ENCODE measurements at regions not wholly inside any gene's neighbourhood (a gene's known extent, or its start where the extent isn't known, plus 50 kb on each side); places are given as distances from the start of the nearest gene placed in this dataset.

- DNase-seq (ENCODE audit: low read depth), result no peak
Measured at GRCh38 chr17:53166731-53167130, 656.0 kb upstream of the KIF2B start.

DNA sequence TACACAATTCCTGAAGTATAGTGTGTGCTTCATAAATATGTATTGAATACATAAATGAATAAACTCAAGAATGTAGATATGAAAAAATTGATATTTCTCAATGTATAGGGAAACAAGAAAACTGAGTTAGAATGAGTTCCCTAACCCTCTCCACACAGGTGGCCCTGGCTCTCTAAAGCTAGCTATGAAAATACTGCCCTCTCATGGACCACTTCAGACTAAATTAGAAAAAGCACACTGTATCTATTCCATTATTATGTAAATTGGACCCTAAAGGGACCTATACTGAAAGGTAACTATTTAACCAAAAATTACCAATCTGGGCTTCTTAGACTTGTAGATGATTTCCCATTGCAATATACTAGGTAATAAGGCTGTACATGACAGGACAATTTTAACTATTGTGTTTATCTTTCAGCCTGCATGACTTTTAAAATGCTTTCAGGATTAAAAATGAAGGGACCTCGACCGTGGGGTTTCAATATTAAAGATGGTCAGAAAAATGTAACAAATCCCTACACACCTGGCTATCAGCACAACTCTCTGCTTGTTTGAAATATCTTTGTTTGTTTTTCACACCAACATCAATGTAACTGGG is 672.5 kb upstream of the KIF2B start:
- DNase-seq (ENCODE audit: low read depth), result no peak

DNA sequence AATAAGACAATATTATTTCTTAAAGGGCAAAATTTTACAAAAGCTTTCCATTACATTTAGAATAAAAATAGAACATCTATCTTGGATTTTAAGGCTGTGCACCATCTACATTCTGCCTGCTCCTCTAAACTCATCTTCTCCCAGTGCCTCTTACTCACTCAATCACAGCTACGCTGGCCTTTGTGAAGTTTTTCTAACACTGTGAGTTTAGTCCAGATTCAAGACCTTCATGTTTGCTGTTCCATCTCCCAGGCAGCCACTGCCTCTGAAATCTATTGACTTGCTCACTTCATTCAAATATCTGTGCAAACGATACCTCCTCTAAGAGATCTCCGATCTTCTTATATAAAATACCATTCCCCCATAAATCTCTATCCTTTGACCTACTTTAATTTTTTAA is 673.4 kb upstream of the KIF2B start:
- no peak for DNase-seq (ENCODE audit: low read depth)

GRCh38 chr17:53148058-53148457 is 674.7 kb upstream of the KIF2B start:
- DNase-seq (ENCODE audit: low read depth), result no peak

DNA sequence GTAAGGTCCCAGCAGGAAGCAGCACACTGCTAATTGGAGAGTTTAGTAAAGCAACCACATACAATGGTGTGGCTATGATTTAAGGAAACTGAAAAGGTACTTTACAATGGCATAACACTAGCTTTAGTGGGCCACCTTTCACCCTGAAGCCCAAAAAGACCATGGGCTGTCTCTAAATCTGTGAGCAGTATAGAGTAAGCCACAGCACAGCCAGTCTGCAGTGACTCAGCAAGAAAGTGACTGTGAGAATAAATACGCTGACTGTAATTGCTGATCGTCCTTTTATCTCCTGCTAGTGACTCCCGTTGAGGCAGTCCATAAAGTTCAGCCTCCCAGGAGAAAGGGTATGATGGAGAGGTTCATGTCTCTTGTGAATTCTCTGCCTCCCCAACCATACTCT is 679.8 kb upstream of the KIF2B start:
- no peak for DNase-seq (ENCODE audit: low read depth)

GRCh38 chr17:53141731-53142130 is 681.0 kb upstream of the KIF2B start:
- no peak for DNase-seq (ENCODE audit: low read depth)

DNA sequence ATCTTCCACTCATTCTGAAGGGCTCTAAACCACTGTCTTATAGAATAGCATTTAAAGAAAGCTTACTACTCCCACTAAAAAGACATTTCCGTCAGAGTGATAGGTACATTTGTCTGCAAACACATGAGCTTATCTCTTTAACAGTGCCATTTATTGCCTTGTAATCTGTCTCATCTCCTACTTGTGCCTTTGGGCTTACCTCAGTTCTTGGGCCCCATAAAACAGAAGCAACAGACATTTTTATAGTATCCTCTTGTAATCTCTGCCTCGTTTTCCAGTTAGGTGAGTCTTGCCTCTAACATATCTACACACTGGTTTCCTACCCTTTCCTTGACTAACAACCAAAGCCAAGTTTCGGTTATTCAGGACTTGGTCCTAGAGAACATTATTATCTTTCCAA is 681.4 kb upstream of the KIF2B start:
- DNase-seq (ENCODE audit: low read depth), result no peak

DNA sequence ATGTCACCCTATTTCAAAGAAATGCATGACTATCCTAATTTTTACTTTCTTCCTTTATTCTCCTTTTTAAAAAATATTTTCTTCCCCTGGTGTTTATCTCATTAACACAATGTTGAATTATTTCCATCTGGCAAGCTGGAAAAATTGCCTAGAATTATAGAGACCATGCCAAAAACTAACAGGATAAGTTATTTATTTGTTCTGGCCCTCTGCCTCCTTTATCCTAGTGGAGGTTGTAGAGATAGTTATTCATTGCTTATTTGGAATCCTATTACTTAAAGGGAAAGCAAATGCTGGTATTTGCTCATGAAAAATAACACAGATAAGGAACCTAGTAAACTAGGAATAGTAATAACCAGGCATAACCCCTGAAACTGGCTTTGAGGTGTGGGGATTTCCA is 684.9 kb upstream of the KIF2B start:
- no peak for DNase-seq (ENCODE audit: low read depth)

DNA sequence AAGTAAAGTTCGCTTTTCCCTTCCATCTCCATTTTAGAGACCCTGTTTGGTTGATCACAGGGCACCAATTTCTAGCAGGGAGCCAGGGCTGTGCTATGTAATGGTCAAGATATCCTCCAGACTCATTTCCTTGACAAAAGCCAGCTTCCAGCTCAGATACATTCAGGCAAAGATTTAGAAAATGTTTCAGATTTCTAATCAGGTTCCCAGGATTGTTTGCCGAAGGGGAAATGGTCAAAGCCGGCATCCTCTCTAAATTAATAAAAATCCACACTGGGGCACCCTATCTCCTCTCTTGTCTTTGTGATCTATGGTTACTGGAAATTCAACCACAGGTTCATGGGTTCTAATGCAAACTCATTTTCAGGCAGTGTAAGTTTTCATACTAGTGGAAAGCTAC is 686.8 kb upstream of the KIF2B start:
- no peak for DNase-seq (ENCODE audit: low read depth)

- no peak for DNase-seq (ENCODE audit: low read depth)
Measured at GRCh38 chr17:53134548-53134947, 688.2 kb upstream of the KIF2B start.

DNA sequence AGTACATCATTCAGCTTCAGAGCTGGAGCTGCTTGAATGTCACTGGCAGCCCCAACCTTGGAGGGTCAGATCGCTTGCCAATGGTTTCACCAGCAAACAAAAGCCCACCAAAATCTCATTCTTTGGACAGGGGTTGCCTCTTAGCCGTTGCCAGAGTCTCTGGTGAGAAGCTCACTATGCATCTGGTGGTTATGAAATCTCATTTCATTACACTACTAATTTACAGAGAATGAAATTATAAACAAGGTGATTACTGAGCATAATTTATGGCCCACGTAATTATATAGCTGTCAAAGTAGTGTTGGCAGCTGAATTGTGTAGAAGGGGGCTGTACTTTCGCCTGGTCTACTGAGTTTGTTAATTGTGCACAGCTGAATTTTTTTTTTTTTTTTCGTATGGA is 688.9 kb upstream of the KIF2B start:
- DNase-seq (ENCODE audit: low read depth), result no peak

DNA sequence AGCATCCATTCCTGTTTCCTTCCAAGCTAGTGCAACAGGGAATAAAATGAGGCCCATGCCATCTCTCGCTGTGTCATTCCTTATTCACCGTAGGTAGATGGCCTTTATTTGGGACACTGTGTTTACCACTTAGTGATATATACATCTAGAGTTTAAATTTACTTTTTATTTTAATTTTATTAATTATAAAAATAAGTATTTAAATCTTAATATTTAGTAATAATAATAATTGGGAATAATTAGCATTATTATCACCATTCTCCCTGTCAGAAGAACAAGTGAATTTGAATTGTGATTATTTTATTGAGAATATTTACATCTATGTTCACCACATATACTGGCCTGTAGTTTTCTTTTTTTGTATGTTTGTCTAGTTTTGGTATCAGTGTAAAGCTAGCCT is 692.9 kb upstream of the KIF2B start:
- no peak for DNase-seq (ENCODE audit: low read depth)

DNA sequence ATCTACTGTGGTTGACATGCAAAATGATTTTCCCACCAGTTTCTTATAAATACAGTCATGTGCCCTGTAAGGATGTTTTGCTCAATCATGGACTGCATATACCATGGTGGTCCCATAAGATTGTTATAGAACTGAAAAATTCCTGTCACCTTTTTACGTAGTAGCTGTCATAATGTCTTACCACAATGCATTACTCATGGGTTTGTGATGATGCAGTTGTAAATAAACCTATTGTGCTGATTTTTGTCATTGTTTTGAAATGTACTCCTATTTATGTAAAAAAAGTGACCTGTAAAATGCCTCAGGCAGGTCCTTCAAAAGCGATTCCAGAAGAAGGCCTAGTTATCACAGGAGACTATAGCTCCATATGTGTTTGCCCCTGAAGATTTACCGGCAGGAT is 695.4 kb upstream of the KIF2B start:
- DNase-seq (ENCODE audit: low read depth), result no peak

DNA sequence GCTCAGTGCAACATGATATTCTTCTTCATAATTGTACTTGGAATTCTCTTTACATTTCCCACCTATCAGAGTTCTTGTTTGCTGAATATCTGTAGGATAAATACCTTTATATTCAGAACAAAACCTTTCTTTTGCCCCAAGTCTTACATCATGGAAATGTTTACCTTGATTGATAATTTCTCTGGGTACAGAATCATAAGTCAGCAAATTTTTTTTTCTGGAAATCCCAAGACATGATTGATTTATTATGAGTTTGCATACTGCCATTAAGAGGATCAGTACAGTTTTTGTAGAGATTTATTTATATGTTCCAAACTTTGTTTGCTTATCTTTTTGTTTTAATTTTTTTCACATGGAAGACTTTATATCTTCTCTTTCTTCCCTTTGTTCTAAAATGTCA is 699.8 kb upstream of the KIF2B start:
- DNase-seq (ENCODE audit: low read depth), result no peak

DNA sequence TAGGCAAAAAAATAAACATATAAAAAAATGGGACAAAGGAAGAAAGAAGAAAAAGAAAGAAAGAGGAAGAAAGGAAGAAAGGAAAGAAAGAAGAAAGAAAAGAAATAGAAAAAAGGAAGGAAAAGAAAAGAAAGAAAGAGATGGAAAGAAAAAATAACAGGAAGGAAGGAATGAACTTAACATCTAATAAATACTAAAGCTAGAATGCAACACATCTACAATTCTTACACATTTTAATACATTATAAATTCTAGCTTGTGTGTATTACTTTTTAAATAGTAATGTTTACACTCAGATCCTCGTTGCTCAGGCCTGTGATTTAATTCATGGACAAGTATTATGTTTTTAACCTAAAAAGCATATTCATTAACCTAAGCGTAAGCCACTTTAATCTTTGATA is 703.0 kb upstream of the KIF2B start:
- no peak for DNase-seq (ENCODE audit: low read depth)

DNA sequence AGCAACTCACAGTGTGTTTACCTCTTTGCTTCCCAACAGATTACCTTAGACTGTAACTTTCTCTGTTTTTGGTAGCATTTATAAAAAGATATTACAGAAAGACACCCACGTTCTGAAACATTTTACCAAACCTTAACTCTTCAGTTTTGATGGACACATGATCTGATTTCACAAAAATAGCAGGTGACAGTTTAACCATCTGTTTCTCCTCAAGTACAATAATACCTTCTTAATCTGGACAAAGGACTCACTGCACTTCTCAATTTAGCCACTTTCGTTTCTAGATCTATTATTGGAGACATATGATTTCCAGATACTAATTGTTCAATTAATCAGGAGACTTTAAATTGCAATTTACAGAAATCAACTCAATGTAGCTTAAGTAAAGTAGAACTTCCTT is 703.8 kb upstream of the KIF2B start:
- DNase-seq (ENCODE audit: low read depth), result no peak

- no peak for DNase-seq (ENCODE audit: low read depth)
Measured at GRCh38 chr17:53106886-53107285, 715.8 kb upstream of the KIF2B start.

GRCh38 chr17:53101706-53102105 is 721.0 kb upstream of the KIF2B start:
- no peak for DNase-seq (ENCODE audit: low read depth)

DNA sequence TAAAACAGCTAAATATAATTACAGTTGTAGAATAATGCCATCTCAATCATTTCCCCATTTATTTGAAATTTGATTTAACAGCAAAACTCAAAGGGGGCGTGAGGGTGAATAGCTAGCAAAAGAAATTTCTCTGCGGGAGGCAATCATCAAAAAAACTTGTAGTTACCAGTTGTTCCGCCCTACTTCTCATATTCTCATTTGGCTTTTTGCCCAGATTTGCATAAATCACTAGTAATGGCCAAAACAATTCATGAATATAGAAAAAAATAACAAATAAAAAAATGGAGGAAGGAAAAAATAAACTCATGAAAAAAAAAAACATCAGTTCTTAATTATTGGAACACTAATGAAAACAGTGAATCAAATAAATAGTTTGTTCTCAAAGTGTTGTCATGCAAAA is 722.6 kb upstream of the KIF2B start:
- no peak for DNase-seq (ENCODE audit: low read depth)

DNA sequence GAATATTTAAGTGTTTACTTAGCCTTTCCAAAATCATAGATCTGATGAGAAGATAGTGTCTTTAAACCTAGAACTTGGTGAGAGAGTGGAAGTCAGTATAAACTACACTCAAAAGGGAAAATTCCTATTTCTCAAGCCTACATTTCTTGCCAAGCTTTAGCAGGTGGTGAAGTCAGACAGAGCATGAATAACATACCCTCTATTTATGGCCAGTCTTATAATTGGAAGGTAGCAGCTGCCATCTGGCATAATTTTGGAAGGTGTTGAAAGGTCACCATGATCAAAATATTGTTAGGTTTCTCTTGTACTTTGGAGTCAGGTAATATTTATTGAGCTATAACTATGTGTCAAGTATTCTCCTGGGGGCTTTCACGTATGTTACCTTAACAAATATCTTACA is 729.3 kb upstream of the KIF2B start:
- no peak for DNase-seq (ENCODE audit: low read depth)

DNA sequence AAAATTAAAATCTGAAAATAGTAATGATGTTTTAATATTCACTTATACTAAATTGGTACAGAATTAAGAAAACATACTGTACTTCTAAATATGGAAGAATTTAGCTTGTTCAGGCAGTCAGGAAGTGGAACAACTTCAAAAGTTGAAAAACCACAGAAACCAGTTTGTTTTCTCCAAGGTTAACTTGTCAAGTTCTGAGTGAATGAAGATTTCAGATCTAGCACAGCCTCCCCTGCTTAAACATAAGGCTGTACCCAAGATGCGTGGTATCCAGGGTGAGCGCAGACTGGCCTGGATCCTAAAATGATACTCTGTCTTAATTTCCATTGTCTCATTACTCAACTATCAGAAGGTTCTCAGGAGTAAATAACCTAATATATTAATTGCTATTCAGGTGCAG is 730.7 kb upstream of the KIF2B start:
- DNase-seq (ENCODE audit: low read depth), result no peak

- DNase-seq (ENCODE audit: low read depth), result no peak
Measured at GRCh38 chr17:53090770-53091169, 732.0 kb upstream of the KIF2B start.

GRCh38 chr17:53088481-53088880 is 734.2 kb upstream of the KIF2B start:
- DNase-seq (ENCODE audit: low read depth), result no peak

DNA sequence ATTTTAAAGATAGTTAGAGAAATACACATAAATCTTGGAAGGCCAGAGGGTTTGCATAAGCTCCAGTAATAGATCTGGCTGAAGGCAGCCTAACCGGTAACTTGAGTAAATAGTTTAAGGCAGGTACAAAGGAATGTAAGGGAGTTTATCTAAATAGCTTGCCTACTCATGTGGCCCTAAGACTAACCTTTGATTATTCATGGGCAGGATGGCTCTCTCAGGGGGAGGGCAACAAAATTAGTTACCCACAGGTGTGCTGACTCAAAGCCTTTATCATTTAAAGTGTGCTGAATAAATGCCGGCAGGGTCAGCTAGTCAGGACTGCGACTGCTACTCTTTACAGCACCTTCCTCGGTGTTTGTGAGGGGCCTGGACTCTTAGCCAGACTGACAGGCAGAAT is 761.3 kb upstream of the KIF2B start:
- DNase-seq (ENCODE audit: low read depth), result no peak

- DNase-seq (ENCODE audit: low read depth), result no peak
Measured at GRCh38 chr17:53058031-53058430, 764.7 kb upstream of the KIF2B start.

Data from fibroblast of the conjunctiva (primary cell).